ENCODE measurements at regions not wholly inside any gene's neighbourhood (a gene's known extent, or its start where the extent isn't known, plus 50 kb on each side); places are given as distances from the start of the nearest gene placed in this dataset.

DNA sequence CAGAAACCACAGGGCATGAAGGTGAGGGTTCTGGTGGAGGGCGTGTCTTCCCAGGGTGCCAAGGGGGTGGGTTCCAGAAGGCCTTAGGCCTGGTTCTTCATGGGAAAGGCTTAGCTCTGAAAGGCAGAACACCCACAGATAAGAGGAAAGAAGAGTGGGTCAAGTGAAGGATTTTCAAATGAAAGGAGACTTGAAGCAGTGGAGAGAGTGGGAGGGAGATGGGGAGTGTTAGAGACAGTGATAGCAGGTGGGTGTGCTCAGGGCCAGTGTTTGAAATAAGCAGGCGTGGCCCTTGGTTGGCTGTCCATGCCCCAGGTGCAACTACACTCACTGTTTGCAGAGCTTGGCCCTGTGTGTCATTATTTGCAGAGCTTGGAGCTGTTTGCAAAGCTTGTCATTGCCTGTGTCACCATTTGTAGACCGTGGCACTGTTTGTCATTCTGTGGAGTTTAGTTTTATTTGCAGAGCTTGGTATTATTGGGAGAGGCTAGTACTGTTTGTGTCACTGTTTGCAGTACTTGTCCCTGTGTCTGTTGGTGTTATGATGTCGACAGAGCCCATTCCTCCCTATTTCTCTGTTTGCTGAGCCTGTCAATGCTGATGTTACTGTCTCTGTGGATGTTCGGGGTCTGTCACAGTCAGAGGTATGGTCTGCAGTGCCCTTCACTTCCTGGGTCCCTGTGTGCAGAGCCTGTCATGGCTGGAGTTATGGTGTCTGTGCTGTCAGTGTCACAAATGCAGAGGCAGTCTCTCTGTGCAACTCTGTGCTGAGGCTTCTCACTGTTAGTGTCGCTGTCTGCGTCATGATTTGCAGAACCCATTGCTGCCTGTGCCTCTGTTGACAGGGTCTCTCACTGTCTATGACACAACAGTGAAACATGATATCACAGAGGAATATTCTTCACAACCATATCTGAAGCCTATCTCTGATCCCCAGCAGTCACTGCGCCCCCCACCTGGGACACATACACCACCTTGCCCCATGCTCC is 127.7 kb upstream of the LRFN2 start (continued):
- TF ChIP-seq, protein P1, sequence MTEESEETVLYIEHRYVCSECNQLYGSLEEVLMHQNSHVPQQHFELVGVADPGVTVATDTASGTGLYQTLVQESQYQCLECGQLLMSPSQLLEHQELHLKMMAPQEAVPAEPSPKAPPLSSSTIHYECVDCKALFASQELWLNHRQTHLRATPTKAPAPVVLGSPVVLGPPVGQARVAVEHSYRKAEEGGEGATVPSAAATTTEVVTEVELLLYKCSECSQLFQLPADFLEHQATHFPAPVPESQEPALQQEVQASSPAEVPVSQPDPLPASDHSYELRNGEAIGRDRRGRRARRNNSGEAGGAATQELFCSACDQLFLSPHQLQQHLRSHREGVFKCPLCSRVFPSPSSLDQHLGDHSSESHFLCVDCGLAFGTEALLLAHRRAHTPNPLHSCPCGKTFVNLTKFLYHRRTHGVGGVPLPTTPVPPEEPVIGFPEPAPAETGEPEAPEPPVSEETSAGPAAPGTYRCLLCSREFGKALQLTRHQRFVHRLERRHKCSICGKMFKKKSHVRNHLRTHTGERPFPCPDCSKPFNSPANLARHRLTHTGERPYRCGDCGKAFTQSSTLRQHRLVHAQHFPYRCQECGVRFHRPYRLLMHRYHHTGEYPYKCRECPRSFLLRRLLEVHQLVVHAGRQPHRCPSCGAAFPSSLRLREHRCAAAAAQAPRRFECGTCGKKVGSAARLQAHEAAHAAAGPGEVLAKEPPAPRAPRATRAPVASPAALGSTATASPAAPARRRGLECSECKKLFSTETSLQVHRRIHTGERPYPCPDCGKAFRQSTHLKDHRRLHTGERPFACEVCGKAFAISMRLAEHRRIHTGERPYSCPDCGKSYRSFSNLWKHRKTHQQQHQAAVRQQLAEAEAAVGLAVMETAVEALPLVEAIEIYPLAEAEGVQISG (CRISPR knock-in tag; IDR thresholded peaks at IDR 0.05), result peak; percentile 63
- TF ChIP-seq ZNF737 (CRISPR knock-in tag; IDR thresholded peaks at IDR 0.05; ENCODE audit: borderline replicate concordance) (no peak), ZNF841 (CRISPR knock-in tag; IDR thresholded peaks at IDR 0.05; ENCODE audit: borderline replicate concordance) (no peak), ZNF780A (CRISPR knock-in tag; IDR thresholded peaks at IDR 0.05) (no peak), IRX3 (CRISPR knock-in tag; IDR thresholded peaks at IDR 0.05; ENCODE audit: borderline replicate concordance, low read depth) (no peak), ZNF781 (CRISPR knock-in tag; IDR thresholded peaks at IDR 0.05; ENCODE audit: borderline replicate concordance, not compliant biosample characterization) (no peak), KLF16 (CRISPR knock-in tag; IDR thresholded peaks at IDR 0.05) (peak in 1 of 2 experiments; percentile 83; a peak in 2 of 4 replicates), GMEB1 (CRISPR knock-in tag; IDR thresholded peaks at IDR 0.05; ENCODE audit: borderline replicate concordance) (no peak), YEATS2 (CRISPR knock-in tag; IDR thresholded peaks at IDR 0.05; ENCODE audit: borderline replicate concordance) (no peak), REXO4 (CRISPR knock-in tag; IDR thresholded peaks at IDR 0.05; ENCODE audit: borderline replicate concordance) (no peak), SPEN (CRISPR knock-in tag; IDR thresholded peaks at IDR 0.05; ENCODE audit: low read depth) (no peak), IKZF5 (CRISPR knock-in tag; IDR thresholded peaks at IDR 0.05) (peak; percentile 74; the same call in 1 of the 2 replicates), SRSF1 (optimal IDR thresholded peaks at IDR 0.05; ENCODE audit: low read depth, low read length) (no peak), ZNF101 (CRISPR knock-in tag; IDR thresholded peaks at IDR 0.05; ENCODE audit: borderline replicate concordance, low read depth) (no peak), LBX2 (CRISPR knock-in tag; IDR thresholded peaks at IDR 0.05; ENCODE audit: borderline replicate concordance) (no peak), ZNF224 (CRISPR knock-in tag; IDR thresholded peaks at IDR 0.05) (no peak), ZFP90 (CRISPR knock-in tag; IDR thresholded peaks at IDR 0.05; ENCODE audit: borderline replicate concordance) (no peak), FIP1L1 (IDR thresholded peaks at IDR 0.05; ENCODE audit: borderline replicate concordance, insufficient read depth, low read depth, low read length) (no peak), EED (CRISPR knock-in tag; IDR thresholded peaks at IDR 0.05) (no peak), DNMT3B (CRISPR knock-in tag; conservative IDR thresholded peaks at IDR 0.05) (no peak), ZMYM2 (CRISPR knock-in tag; IDR thresholded peaks at IDR 0.05) (no peak), ZNF274 (CRISPR knock-in tag; IDR thresholded peaks at IDR 0.05) (no peak), FOSL2 (CRISPR knock-in tag; IDR thresholded peaks at IDR 0.05) (peak; percentile 96)
